GM18909 (cell line): ENCODE measurements at regions not wholly inside any gene's neighbourhood (a gene's known extent, or its start where the extent isn't known, plus 50 kb on each side); places are given as distances from the start of the nearest gene placed in this dataset.

Source experiments
- ATAC-seq: cut with Tn5 transposase; IDR thresholded peaks from one replicate; pipeline ENCODE4 v1.9.1; 2021; ENCODE audit warnings: mild to moderate bottlenecking; ENCODE audit not compliant: unreplicated experiment, poor library complexity

DNA sequence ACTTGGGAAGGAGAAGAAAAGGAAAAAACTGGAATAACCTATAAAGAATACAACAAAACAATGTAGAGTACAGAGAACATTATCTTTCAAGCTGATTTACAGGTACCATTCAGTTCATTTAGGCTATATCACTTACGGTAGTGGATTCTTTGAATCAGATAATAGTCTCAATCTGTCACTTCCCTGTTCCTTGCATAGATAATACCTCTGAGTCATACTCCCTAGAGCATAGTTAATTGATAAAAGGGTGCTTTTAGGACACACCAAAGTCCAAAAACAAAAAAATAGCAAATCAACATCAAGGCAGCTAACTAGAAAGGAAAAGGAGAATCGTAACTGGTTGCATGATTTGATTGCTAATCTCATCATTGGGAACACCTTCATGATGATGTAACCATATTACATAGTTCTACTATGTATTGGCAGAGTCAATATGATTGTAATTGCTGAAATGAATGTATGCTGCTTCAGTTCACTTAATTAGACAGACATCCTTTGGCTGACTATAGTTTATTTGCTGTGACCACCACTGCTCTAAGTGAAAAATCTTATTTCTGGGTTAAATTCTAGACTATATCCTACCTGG, 844.4 kb downstream of the GATA3 start:
- no peak for ATAC-seq

GRCh38 chr10:8902926-8903325, 848.4 kb downstream of the GATA3 start:
- no peak for ATAC-seq

DNA sequence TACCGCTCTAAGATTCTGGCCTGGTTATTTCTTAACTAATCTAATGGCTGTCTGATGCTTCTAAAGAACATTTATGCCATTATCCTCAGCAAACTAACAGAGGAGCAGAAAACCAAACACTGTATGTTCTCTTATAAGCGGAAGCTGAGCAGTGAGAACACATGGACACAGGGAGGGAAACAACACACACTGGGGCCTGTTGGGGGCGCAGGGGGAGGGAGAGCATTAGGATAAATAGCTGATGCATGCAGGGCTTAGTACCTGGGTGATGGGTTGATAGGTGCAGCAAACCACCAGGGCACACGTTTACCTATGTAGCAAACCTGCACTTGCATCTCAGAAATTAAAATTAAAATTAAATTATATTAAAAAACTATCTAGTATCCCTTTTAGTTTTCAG, 853.5 kb downstream of the GATA3 start:
- ATAC-seq = no peak

DNA sequence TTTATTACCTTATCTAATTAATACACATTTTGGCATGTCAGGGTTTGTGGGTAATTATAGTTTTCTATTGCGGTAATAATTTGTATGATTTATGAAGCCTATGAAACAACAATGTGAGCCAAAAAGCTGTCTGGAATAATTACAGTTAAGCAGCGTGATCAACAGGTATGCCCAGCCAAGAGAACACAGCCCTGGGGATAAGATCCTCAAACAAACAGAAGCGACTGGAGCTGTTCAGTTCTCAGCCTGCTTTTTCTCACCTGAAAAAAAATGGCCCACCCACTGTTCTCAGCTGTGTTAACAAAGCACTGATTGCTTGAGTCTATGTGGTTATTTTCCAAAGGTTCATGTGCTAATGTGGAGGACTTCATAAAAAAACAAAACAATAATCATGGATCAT, 855.8 kb downstream of the GATA3 start:
- no peak for ATAC-seq

- ATAC-seq = no peak
Observed at GRCh38 chr10:8911032-8911431, 856.5 kb downstream of the GATA3 start.

GRCh38 chr10:8912108-8912507, 857.6 kb downstream of the GATA3 start:
- ATAC-seq = no peak

DNA sequence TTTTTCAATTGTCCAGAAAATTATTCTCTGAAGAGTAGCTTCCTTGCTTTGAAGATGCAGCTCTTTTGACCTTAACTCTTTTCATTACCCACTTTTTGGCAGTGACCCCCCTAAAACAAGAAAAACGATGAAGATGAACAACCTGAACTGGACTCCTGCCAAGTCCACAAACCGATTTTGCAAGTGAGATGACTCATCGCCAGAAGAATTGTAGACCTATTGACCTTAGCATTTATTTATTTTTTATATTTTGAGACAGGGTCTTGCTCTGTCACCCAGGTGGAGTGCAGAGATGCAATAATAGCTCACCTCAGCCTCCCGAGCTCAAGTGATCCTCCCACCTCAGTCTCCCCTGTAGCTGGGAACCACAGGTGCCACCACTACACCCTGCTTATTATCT, 859.2 kb downstream of the GATA3 start:
- no peak for ATAC-seq

DNA sequence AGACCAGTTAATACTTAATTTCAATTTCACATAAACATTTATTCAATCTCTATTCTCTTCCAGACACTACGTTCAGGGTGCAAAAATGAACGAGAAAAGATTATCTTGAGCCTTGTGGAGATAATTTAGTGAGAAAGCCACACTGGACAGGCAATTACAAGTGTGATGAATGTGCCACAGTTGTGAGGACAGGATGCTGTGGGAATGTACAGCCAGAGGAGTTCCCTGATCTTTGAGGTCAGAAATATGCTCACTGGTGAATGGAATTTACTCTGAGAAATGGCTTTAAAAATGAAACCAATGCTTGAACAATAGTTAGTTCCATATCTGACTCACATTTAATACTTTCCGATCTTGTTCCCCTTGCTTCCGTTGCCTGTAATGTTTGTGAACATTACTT, 864.8 kb downstream of the GATA3 start:
- ATAC-seq = no peak

GRCh38 chr10:8921568-8921967, 867.1 kb downstream of the GATA3 start:
- ATAC-seq = no peak

DNA sequence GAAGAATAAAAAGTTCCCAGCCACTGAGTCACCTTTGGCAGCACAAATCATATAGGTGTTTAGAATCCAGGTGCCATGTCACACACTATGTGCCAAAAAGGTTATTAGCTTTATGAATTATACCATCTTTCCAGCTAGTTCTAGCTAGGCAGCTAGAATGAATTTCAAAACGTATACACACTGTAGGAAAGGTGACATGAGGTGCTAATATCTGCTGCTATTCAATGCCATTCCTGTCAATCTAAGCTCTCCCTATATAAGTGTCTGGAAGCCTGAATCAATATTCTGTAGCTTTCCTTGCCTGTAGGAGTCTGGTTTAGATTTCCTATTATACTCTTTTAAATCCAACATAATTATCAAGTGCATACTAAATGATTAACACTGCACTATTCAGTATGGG, 868.6 kb downstream of the GATA3 start:
- no peak for ATAC-seq

- ATAC-seq = no peak
Observed at GRCh38 chr10:8927705-8928104, 873.2 kb downstream of the GATA3 start.

GRCh38 chr10:8946451-8946850, 892.0 kb downstream of the GATA3 start:
- no peak for ATAC-seq

DNA sequence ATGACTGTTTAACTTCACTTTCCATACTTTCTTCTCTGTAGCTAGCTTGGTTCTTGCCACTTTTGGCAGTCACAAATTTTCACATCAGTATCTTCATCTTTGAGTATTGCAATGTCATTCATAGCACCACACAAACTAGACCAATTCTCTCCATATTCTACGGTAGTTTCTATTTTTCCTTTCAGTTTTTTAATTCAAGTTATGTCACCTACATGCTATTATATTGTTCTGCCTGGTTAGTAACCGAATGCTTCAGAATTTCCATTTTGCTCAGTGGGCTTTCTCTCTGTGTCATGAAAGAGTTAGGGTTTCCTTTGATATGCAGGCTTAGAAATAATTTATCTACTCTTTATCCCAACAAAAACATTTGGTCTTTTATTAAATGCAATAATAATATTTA, 896.5 kb downstream of the GATA3 start:
- no peak for ATAC-seq

DNA sequence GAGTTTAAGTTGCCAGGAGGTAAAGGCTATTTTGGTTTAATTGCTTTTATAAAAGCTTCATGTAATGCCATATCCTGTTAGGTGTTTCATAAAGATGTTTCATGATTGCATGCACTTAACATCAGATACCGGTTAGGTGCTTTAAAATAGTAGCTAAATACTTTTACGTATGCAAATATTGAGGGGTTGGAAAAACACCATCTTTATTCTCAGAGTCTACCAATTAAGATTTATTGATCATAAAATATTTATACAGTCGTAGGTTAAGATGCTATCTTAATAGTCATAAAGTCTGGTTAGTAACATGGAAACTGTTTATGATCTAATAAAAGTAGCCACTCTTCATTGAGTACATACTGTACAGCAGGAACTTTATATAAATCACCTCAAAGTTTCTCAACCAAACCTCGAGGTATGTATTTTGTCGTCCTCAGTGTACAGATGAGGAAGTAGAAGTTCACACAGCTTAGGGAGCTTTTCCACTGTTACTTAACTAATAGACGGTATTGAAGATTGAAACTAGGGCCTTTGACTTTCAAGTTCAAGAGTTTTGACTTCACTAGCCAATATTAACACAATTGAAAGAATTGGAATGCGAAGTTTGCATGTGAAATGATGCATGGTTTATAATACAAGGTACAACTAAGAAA, 897.1 kb downstream of the GATA3 start:
- no peak for ATAC-seq

DNA sequence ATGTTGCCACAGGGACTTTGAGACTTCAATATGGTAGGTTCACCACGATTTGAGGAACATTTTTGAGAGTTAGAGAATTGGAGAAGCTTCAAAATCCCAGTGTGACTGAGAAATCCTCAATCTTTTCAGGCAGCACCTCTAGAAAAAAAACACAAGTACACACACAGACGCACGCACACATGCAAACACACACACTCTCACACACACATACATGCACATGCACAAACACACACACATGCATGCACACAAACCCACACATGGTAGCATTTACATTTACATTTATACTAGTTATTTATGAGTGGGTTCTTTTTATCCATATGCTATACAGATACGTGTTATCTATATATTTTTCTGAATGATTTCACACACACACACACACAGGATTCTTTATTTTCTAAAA, 901.9 kb downstream of the GATA3 start:
- no peak for ATAC-seq

- no peak for ATAC-seq
Observed at GRCh38 chr10:8962249-8962648, 907.8 kb downstream of the GATA3 start.

- ATAC-seq = no peak
Observed at GRCh38 chr10:8967061-8967460, 912.6 kb downstream of the GATA3 start.

- no peak for ATAC-seq
Observed at GRCh38 chr10:8969853-8970252, 915.4 kb downstream of the GATA3 start.

- ATAC-seq = no peak
Observed at GRCh38 chr10:8975535-8975934, 921.0 kb downstream of the GATA3 start.

DNA sequence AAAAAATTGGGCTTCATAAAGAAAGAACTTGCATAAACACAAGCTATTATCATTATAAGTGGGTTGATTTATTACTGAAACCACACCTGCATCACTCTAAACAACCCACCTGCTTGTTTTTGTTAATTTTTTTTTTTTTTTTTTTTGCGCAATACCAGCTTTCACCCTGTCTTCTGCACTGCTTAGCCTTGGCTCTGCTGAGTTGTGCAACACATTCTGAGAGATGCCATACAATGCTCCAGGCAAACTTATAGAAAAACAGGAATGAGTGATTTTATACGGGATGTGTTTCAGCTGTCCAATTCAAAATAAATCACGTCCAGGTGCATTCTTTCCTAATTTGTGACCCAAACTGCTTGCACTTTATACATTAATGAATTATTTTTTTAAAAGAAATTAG, 923.6 kb downstream of the GATA3 start:
- ATAC-seq = no peak

- ATAC-seq = no peak
Observed at GRCh38 chr10:8979976-8980375, 925.5 kb downstream of the GATA3 start.

- no peak for ATAC-seq
Observed at GRCh38 chr10:8981277-8981676, 926.8 kb downstream of the GATA3 start.
